ENCODE measurements at regions not wholly inside any gene's neighbourhood (a gene's known extent, or its start where the extent isn't known, plus 50 kb on each side); places are given as distances from the start of the nearest gene placed in this dataset.

DNA sequence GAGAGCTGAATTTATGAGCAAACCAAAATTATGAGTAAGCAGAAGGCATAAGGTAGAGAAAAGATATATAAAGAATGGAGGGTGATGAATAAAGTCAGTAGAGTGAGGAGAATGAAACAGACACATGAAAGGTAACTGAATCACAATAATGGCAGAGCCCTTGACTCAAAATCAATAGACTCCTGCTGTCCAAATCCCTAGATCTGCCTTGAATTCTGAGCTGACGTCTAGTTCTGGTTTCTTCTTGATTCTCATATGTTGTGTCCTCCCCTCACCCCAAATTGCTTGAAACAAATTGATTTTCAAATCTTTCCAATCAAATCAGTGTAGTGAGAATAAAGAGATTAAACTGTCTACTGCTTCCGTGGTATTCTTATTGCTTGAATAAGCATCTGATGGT, 86.6 kb upstream of the IQCM start:
- RAD21 ChIA-PET (ENCODE audit: unreplicated experiment): no interaction called here

More for the DNA sequence above, 86.6 kb upstream of the IQCM start:
- Histone ChIP-seq H4K20me1 (ENCODE audit: control insufficient read depth, insufficient read depth) (no peaks in the 10 kb centered on the region), H3K27me3 (replicated peaks in 1 of 2; ENCODE audit: control insufficient read depth in 2 of 2, insufficient read depth in 2 of 2, low read length in 1 of 2) (no peaks in the 10 kb centered on the region), H3K9me3 (replicated peaks; ENCODE audit: control insufficient read depth, insufficient read depth, low read length) (no peaks in the 10 kb centered on the region), H3K79me2 (ENCODE audit: control insufficient read depth, insufficient read depth, low read length) (no peaks in the 10 kb centered on the region), H3K4me2 (ENCODE audit: control insufficient read depth, insufficient read depth) (no peak overlapping the region), H3K27ac (ENCODE audit: control insufficient read depth, insufficient read depth) (no peak overlapping the region), H2AFZ (ENCODE audit: control insufficient read depth, low read depth, low read length) (no peak overlapping the region), H3K4me1 (ENCODE audit: control insufficient read depth, insufficient read depth, low read length) (no peaks in the 10 kb centered on the region), H3K36me3 (ENCODE audit: control insufficient read depth in 2 of 2, insufficient read depth in 2 of 2, low read length in 1 of 2) (no peaks in the 10 kb centered on the region), H3K4me3 (no peak overlapping the region), H3K9ac (ENCODE audit: control insufficient read depth, insufficient read depth, low read length) (no peak overlapping the region)
- ATAC-seq (no peak), DNase-seq (ENCODE audit: low read depth, low spot score) (no peak), FAIRE-seq (no peak)
- intact Hi-C loops (cut with micrococcal nuclease; ENCODE audit: unreplicated experiment) (no loop called here), in situ Hi-C loops (cut with MboI) (no loop called here)
- SMC1A ChIA-PET (ENCODE audit: uncharacterized antibody, unreplicated experiment): no interaction called here
- TF ChIP-seq, protein P1, sequence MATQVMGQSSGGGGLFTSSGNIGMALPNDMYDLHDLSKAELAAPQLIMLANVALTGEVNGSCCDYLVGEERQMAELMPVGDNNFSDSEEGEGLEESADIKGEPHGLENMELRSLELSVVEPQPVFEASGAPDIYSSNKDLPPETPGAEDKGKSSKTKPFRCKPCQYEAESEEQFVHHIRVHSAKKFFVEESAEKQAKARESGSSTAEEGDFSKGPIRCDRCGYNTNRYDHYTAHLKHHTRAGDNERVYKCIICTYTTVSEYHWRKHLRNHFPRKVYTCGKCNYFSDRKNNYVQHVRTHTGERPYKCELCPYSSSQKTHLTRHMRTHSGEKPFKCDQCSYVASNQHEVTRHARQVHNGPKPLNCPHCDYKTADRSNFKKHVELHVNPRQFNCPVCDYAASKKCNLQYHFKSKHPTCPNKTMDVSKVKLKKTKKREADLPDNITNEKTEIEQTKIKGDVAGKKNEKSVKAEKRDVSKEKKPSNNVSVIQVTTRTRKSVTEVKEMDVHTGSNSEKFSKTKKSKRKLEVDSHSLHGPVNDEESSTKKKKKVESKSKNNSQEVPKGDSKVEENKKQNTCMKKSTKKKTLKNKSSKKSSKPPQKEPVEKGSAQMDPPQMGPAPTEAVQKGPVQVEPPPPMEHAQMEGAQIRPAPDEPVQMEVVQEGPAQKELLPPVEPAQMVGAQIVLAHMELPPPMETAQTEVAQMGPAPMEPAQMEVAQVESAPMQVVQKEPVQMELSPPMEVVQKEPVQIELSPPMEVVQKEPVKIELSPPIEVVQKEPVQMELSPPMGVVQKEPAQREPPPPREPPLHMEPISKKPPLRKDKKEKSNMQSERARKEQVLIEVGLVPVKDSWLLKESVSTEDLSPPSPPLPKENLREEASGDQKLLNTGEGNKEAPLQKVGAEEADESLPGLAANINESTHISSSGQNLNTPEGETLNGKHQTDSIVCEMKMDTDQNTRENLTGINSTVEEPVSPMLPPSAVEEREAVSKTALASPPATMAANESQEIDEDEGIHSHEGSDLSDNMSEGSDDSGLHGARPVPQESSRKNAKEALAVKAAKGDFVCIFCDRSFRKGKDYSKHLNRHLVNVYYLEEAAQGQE (IDR thresholded peaks at IDR 0.05; ENCODE audit: low read depth, low read length): no peak
- TF ChIP-seq ZZZ3 (IDR thresholded peaks at IDR 0.05; ENCODE audit: control insufficient read depth, insufficient read length, low read depth): no peak
- TF ChIP-seq ZNF592 (IDR thresholded peaks at IDR 0.05): no peak
- no peak for TF ChIP-seq HDGF (IDR thresholded peaks at IDR 0.05)
- no peak for TF ChIP-seq ZBTB4 (CRISPR knock-in tag; IDR thresholded peaks at IDR 0.05)
- TF ChIP-seq MYC (IDR thresholded peaks at IDR 0.05; ENCODE audit: insufficient read depth, insufficient read length, insufficient replicate concordance, low read length, severe bottlenecking): no peak
- TF ChIP-seq SUPT20H (IDR thresholded peaks at IDR 0.05; ENCODE audit: borderline replicate concordance, control insufficient read depth, low read depth, low read length): no peak
- no peak for TF ChIP-seq GABPA (IDR thresholded peaks at IDR 0.05; ENCODE audit: low read depth)
- TF ChIP-seq MTA3 (IDR thresholded peaks at IDR 0.05; ENCODE audit: borderline replicate concordance, low read length): no peak
- no peak for TF ChIP-seq WRNIP1 (IDR thresholded peaks at IDR 0.05; ENCODE audit: borderline replicate concordance, low read depth, low read length)
- POLR2A ChIA-PET: no interaction called here
- BruUV-seq (replicated peaks): no TSS peak
- CTCF ChIA-PET: no interaction called here
- 24% methylated on average over 2 of the region's 2 CpGs for WGBS (ENCODE audit: insufficient coverage, insufficient replicate concordance, low lambda C conversion rate, missing lambda C conversion rate)

Data from GM12878 (cell line).